H1 (cell line): ENCODE measurements at regions not wholly inside any gene's neighbourhood (a gene's known extent, or its start where the extent isn't known, plus 50 kb on each side); places are given as distances from the start of the nearest gene placed in this dataset.

Experiments used
- CTCF ChIA-PET: fragments of 300-600 bp; sonication (Branson Sonifier 250); formaldehyde crosslinking; loops from one replicate; lab custom pipeline; 2021; ENCODE audit not compliant: partially characterized antibody; lab: Charles Lee
- POLR2A ChIA-PET: fragments of 300-600 bp; sonication (Branson Sonifier 250); formaldehyde crosslinking; loops from one replicate; lab custom pipeline; 2021; ENCODE audit warnings: inconsistent platforms; ENCODE audit not compliant: partially characterized antibody; lab: Charles Lee
- DNase-seq, 2 experiments: peaks; one replicate each; pipeline versions ENCODE4 v3.0.0 to v3.0.0-alpha.2; 2010 to 2022; ENCODE audit warnings: low spot score in 2 of 2, low read depth in 1 of 2, mixed read lengths in 1 of 2
- FAIRE-seq: peaks from 2 replicates; lab custom pipeline; 2011; peaks lifted over from hg19 to GRCh38; lab: Jason Lieb, UNC
- H2AFZ ChIP-seq: 2 replicates; pipeline ENCODE4 v1.8.1; 2012; ENCODE audit warnings: low read length, inconsistent platforms
- H2AK5ac ChIP-seq: 2 replicates; pipeline ENCODE4 v1.6.1; 2013; ENCODE audit warnings: low read depth, low read length
- H2BK120ac ChIP-seq: replicated peaks from 2 replicates; pipeline ENCODE3; 2013; ENCODE audit warnings: low read depth, low read length, inconsistent platforms
- H2BK12ac ChIP-seq: 2 replicates; pipeline ENCODE4 v1.6.1; 2013; ENCODE audit warnings: low read depth, low read length
- H2BK15ac ChIP-seq: 2 replicates; pipeline ENCODE4 v1.6.1; 2013; ENCODE audit warnings: low read length
- H2BK20ac ChIP-seq: 2 replicates; pipeline ENCODE4 v1.6.1; 2013; ENCODE audit warnings: low read length
- H2BK5ac ChIP-seq: 2 replicates; pipeline ENCODE4 v1.6.1; 2013; ENCODE audit warnings: low read depth, low read length
- H3K14ac ChIP-seq: 2 replicates; pipeline ENCODE4 v1.6.1; 2013; ENCODE audit warnings: inconsistent platforms; ENCODE audit not compliant: insufficient read length
- H3K18ac ChIP-seq: 2 replicates; pipeline ENCODE4 v1.6.1; 2013; ENCODE audit warnings: low read length; ENCODE audit errors: extremely low read depth
- H3K23ac ChIP-seq: 2 replicates; pipeline ENCODE4 v1.6.1; 2013; ENCODE audit warnings: inconsistent platforms; ENCODE audit not compliant: insufficient read length
- H3K23me2 ChIP-seq: 2 replicates; pipeline ENCODE4 v1.6.1; 2013; ENCODE audit warnings: low read depth, low read length
- H3K27ac ChIP-seq: 2 replicates; pipeline ENCODE4 v1.6.1; 2011; ENCODE audit warnings: low read depth, low read length, inconsistent platforms
- H3K27me3 ChIP-seq, 4 experiments: replicated peaks in 1 of 4; 1 replicate in 1 of 4; 2 replicates in 3 of 4; pipeline versions ENCODE4 v1.6.1 to v1.8.1; 2011 to 2013; ENCODE audit warnings: low read length in 3 of 4, mild to moderate bottlenecking in 3 of 4, inconsistent platforms in 2 of 4, mixed read lengths in 2 of 4, moderate library complexity in 1 of 4; ENCODE audit not compliant: control insufficient read depth in 3 of 4, insufficient read depth in 3 of 4; ENCODE audit errors: extremely low read depth in 1 of 4
- H3K36me3 ChIP-seq, 4 experiments: 2 replicates each; pipeline versions ENCODE4 v1.6.1 to v1.8.1; 2011 to 2013; ENCODE audit warnings: mild to moderate bottlenecking in 4 of 4, low read length in 3 of 4, moderate library complexity in 2 of 4, control low read depth in 1 of 4, inconsistent platforms in 1 of 4; ENCODE audit not compliant: insufficient read depth in 4 of 4, control insufficient read depth in 2 of 4
- H3K4ac ChIP-seq: replicated peaks from 2 replicates; pipeline ENCODE3; 2013; ENCODE audit warnings: low read length, low read depth, mixed read lengths, inconsistent platforms; ENCODE audit not compliant: insufficient read length
- H3K4me1 ChIP-seq, 4 experiments: replicated peaks in 1 of 4; 1 replicate in 1 of 4; 2 replicates in 3 of 4; pipeline versions ENCODE4 v1.6.1 to v1.8.1; 2011 to 2013; ENCODE audit warnings: low read length in 3 of 4, inconsistent platforms in 2 of 4, mixed read lengths in 1 of 4; ENCODE audit not compliant: insufficient read depth in 4 of 4, control insufficient read depth in 3 of 4
- H3K4me2 ChIP-seq, 2 experiments: 2 replicates each; pipeline versions ENCODE4 v1.6.1 to v1.8.1; 2011 to 2013; ENCODE audit warnings: low read depth in 2 of 2, low read length in 2 of 2, control low read depth in 1 of 2, inconsistent platforms in 1 of 2, mild to moderate bottlenecking in 1 of 2; ENCODE audit not compliant: insufficient read depth in 1 of 2
- H3K4me3 ChIP-seq, 4 experiments: fragments of 200-600, 300-600 bp in 1 of 4; sonication (generic), shearing (Covaris generic), sonication (Bioruptor Twin) in 1 of 4; 2 replicates each; pipeline versions ENCODE4 v1.5.1 to v1.8.1; 2011 to 2016; ENCODE audit warnings: low read length in 4 of 4, low read depth in 3 of 4, control low read depth in 2 of 4, inconsistent platforms in 2 of 4, mild to moderate bottlenecking in 2 of 4, mixed read lengths in 1 of 4, moderate library complexity in 1 of 4; ENCODE audit not compliant: insufficient read depth in 2 of 4; ENCODE audit errors: extremely low read depth in 1 of 4
- H3K56ac ChIP-seq: replicated peaks from 2 replicates; pipeline ENCODE3; 2013; ENCODE audit warnings: low read depth, mild to moderate bottlenecking, mixed read lengths, low read length, inconsistent platforms; ENCODE audit not compliant: insufficient read length
- H3K79me1 ChIP-seq: 2 replicates; pipeline ENCODE4 v1.6.1; 2013; ENCODE audit warnings: low read depth, low read length, control low read depth
- H3K79me2 ChIP-seq, 2 experiments: 2 replicates each; pipeline versions ENCODE4 v1.6.1 to v1.8.1; 2012 to 2013; ENCODE audit warnings: low read length in 2 of 2, mild to moderate bottlenecking in 2 of 2, inconsistent platforms in 1 of 2; ENCODE audit not compliant: insufficient read depth in 2 of 2, control insufficient read depth in 1 of 2
- H3K9ac ChIP-seq, 4 experiments: replicated peaks in 1 of 4; 1 replicate in 1 of 4; 2 replicates in 3 of 4; pipeline versions ENCODE4 v1.6.1 to v1.8.1; 2011 to 2013; ENCODE audit warnings: low read depth in 3 of 4, low read length in 3 of 4, control low read depth in 2 of 4, mild to moderate bottlenecking in 2 of 4, moderate library complexity in 2 of 4, inconsistent platforms in 1 of 4; ENCODE audit errors: extremely low read depth in 1 of 4
- H3K9me3 ChIP-seq, 2 experiments: 2 replicates each; pipeline versions ENCODE4 v1.6.1 to v1.8.1; 2012 to 2013; ENCODE audit warnings: mild to moderate bottlenecking in 2 of 2, moderate library complexity in 2 of 2, control low read depth in 1 of 2, inconsistent platforms in 1 of 2, low read depth in 1 of 2, low read length in 1 of 2, mixed read lengths in 1 of 2; ENCODE audit not compliant: insufficient read depth in 2 of 2
- H4K20me1 ChIP-seq, 2 experiments: replicated peaks in 1 of 2; 2 replicates each; pipeline versions ENCODE3 to v1.8.1; 2011 to 2013; ENCODE audit warnings: inconsistent platforms in 2 of 2, low read length in 2 of 2, mild to moderate bottlenecking in 1 of 2; ENCODE audit not compliant: insufficient read depth in 2 of 2, control insufficient read depth in 1 of 2
- H4K5ac ChIP-seq: 2 replicates; pipeline ENCODE4 v1.6.1; 2013; ENCODE audit warnings: low read length, low read depth, mixed read lengths, inconsistent platforms; ENCODE audit not compliant: insufficient read length
- H4K8ac ChIP-seq: 2 replicates; pipeline ENCODE4 v1.8.0; 2013; ENCODE audit warnings: mild to moderate bottlenecking, moderate library complexity, low read length, inconsistent platforms; ENCODE audit not compliant: insufficient read depth; ENCODE audit errors: extremely low read depth
- H4K91ac ChIP-seq: replicated peaks from 2 replicates; pipeline ENCODE3; 2013; ENCODE audit warnings: low read length, mixed read lengths, inconsistent platforms; ENCODE audit not compliant: insufficient read length
- ASH2L ChIP-seq: fragments of 200-600, 300-600 bp; sonication (generic); IDR thresholded peaks from one replicate; pipeline ENCODE4 v1.7.1; 2017; ENCODE audit warnings: low read length
- CBX8 ChIP-seq: fragments of 300-800, 300-1000 bp; sonication (generic); IDR thresholded peaks from 2 replicates; pipeline ENCODE4 v1.7.1; 2016; ENCODE audit warnings: low read depth, low read length, borderline replicate concordance
- FOSL1 ChIP-seq: IDR thresholded peaks from 2 replicates; pipeline ENCODE4 v1.6.1; 2011; ENCODE audit warnings: mild to moderate bottlenecking, low read depth, low read length, moderate library complexity; ENCODE audit not compliant: insufficient read depth
- NRF1 ChIP-seq: IDR thresholded peaks from 2 replicates; pipeline ENCODE4 v1.6.1; 2011; ENCODE audit warnings: mild to moderate bottlenecking, low read depth, low read length, improper control_type of control experiment
- PHF8 ChIP-seq: fragments of 200-600 bp; sonication (generic); conservative IDR thresholded peaks from 2 replicates; pipeline ENCODE4 v1.7.1; 2012; ENCODE audit warnings: low read depth, mild to moderate bottlenecking, inconsistent platforms, low read length, moderate library complexity
- SIRT6 ChIP-seq: IDR thresholded peaks from one replicate; pipeline ENCODE4 v1.7.1; 2012; ENCODE audit warnings: low read length, inconsistent platforms
- TAF7 ChIP-seq: optimal IDR thresholded peaks from 2 replicates; pipeline ENCODE3; 2011; ENCODE audit warnings: low read depth, mild to moderate bottlenecking, inconsistent platforms, low read length, moderate library complexity, borderline replicate concordance
- TCF12 ChIP-seq: IDR thresholded peaks from 2 replicates; pipeline ENCODE4 v1.6.1; 2011; ENCODE audit warnings: low read depth, mild to moderate bottlenecking, low read length
- YY1 ChIP-seq: IDR thresholded peaks from 2 replicates; pipeline ENCODE4 v1.6.1; 2011; ENCODE audit warnings: low read depth, mild to moderate bottlenecking, low read length
- WGBS, 2 experiments: shearing (Covaris generic) in 1 of 2; methylation state at CpG; one replicate each; pipeline versions ENCODE4 v1.1.6 to v1.1.7; 2013 to 2015; ENCODE audit warnings: low lambda C conversion rate in 2 of 2, mixed read lengths in 2 of 2, inconsistent platforms in 1 of 2, low coverage in 1 of 2, missing lambda C conversion rate in 1 of 2; ENCODE audit not compliant: insufficient replicate concordance in 2 of 2, insufficient coverage in 1 of 2, insufficient read length in 1 of 2; ENCODE audit errors: extremely low coverage in 1 of 2, missing lambda C conversion rate in 1 of 2; 5-methylcytosine and 5-hydroxymethylcytosine counted together
- TF ChIP-seq, protein P1 (sequence below): IDR thresholded peaks from 2 replicates; pipeline ENCODE4 v1.6.1; 2012; ENCODE audit warnings: low read length, inconsistent platforms

GRCh38 chr10:6953271-6953801 is 373.3 kb upstream of the PRKCQ start:
- Histone ChIP-seq H3K9ac (no peak overlapping the region), H4K91ac (no peak overlapping the region), H3K23me2 (no peaks in the 10 kb centered on the region), H2AK5ac (no peak overlapping the region), H2BK12ac (no peak overlapping the region), H3K9me3 (0 out of 4 replicates have a peak, but pooled peaks cover 0 to 2% of the 10 kb centered on the region in 2 experiments), H3K27me3 (no peaks in the 10 kb centered on the region), H4K8ac (no peak overlapping the region), H3K18ac (no peak overlapping the region), H3K79me2 (no peaks in the 10 kb centered on the region), H3K4me1 (no peaks in the 10 kb centered on the region), H2BK15ac (no peak overlapping the region), H3K27ac (no peak overlapping the region), H3K56ac (no peak overlapping the region), H3K14ac (no peak overlapping the region), H3K23ac (no peak overlapping the region), H3K4ac (no peak overlapping the region), H3K4me2 (no peak overlapping the region), H2BK20ac (no peak overlapping the region), H3K36me3 (no peaks in the 10 kb centered on the region), H4K5ac (no peak overlapping the region), H2BK120ac (no peak overlapping the region), H3K79me1 (no peaks in the 10 kb centered on the region), H4K20me1 (no peaks in the 10 kb centered on the region), H3K4me3 (no peak overlapping the region), H2AFZ (no peak overlapping the region), H2BK5ac (no peak overlapping the region)
- FAIRE-seq (no peak), DNase-seq (no peak)
- ChIA-PET POLR2A (no interaction called here), CTCF (no interaction called here)
- 81% methylated on average over 6 of the region's 6 CpGs; no CpG with 5 or more reads in 1 of the 2 experiments for WGBS, 2 experiments
- TF ChIP-seq SIRT6, result no peak
- no peak for TF ChIP-seq YY1
- no peak for TF ChIP-seq PHF8
- no peak for TF ChIP-seq FOSL1
- no peak for TF ChIP-seq TAF7
- TF ChIP-seq, protein P1, sequence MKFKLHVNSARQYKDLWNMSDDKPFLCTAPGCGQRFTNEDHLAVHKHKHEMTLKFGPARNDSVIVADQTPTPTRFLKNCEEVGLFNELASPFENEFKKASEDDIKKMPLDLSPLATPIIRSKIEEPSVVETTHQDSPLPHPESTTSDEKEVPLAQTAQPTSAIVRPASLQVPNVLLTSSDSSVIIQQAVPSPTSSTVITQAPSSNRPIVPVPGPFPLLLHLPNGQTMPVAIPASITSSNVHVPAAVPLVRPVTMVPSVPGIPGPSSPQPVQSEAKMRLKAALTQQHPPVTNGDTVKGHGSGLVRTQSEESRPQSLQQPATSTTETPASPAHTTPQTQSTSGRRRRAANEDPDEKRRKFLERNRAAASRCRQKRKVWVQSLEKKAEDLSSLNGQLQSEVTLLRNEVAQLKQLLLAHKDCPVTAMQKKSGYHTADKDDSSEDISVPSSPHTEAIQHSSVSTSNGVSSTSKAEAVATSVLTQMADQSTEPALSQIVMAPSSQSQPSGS, result no peak
- TF ChIP-seq TCF12, result no peak
- TF ChIP-seq NRF1, result no peak
- TF ChIP-seq CBX8, result no peak
- TF ChIP-seq ASH2L, result no peak
